WTC11 (cell line): ENCODE measurements at regions not wholly inside any gene's neighbourhood (a gene's known extent, or its start where the extent isn't known, plus 50 kb on each side); places are given as distances from the start of the nearest gene placed in this dataset.

Source experiments
- JUN ChIP-seq: sonication (generic); formaldehyde crosslinking; IDR thresholded peaks from 2 replicates; pipeline ENCODE4 v1.8.0; 2023; ENCODE audit warnings: mild to moderate bottlenecking, missing genetic modification reagents
- RELA ChIP-seq: sonication (generic); formaldehyde crosslinking; IDR thresholded peaks from 2 replicates; pipeline ENCODE4 v1.8.1; 2022; ENCODE audit warnings: missing genetic modification reagents, mild to moderate bottlenecking, borderline replicate concordance
- TF ChIP-seq, protein P1 (sequence below): sonication (generic); formaldehyde crosslinking; IDR thresholded peaks from 2 replicates; pipeline ENCODE4 v1.8.1; 2023; ENCODE audit warnings: mild to moderate bottlenecking, missing genetic modification reagents, borderline replicate concordance

DNA sequence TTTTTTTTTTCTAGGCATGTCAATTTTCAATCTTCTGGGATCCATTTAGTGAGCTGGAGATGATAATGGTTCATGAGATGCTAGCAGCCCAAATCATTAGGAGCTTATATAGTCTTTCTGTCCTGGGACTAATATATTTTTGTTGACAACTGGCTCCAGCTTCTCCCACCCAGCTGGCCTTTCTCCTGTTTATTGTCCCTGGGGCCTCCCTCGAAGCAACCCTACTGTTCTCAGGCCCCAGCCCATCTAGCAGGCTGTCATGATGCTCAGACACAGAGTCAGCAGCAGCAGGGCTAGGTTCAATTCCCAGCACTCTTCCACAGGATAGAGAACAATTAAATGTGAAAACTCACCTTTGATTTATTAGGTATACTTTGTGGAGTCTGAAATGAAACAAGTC is 127.6 kb upstream of the MID1 start:
- TF ChIP-seq JUN (CRISPR knock-in tag) (no peak), RELA (no peak)
- TF ChIP-seq, protein P1, sequence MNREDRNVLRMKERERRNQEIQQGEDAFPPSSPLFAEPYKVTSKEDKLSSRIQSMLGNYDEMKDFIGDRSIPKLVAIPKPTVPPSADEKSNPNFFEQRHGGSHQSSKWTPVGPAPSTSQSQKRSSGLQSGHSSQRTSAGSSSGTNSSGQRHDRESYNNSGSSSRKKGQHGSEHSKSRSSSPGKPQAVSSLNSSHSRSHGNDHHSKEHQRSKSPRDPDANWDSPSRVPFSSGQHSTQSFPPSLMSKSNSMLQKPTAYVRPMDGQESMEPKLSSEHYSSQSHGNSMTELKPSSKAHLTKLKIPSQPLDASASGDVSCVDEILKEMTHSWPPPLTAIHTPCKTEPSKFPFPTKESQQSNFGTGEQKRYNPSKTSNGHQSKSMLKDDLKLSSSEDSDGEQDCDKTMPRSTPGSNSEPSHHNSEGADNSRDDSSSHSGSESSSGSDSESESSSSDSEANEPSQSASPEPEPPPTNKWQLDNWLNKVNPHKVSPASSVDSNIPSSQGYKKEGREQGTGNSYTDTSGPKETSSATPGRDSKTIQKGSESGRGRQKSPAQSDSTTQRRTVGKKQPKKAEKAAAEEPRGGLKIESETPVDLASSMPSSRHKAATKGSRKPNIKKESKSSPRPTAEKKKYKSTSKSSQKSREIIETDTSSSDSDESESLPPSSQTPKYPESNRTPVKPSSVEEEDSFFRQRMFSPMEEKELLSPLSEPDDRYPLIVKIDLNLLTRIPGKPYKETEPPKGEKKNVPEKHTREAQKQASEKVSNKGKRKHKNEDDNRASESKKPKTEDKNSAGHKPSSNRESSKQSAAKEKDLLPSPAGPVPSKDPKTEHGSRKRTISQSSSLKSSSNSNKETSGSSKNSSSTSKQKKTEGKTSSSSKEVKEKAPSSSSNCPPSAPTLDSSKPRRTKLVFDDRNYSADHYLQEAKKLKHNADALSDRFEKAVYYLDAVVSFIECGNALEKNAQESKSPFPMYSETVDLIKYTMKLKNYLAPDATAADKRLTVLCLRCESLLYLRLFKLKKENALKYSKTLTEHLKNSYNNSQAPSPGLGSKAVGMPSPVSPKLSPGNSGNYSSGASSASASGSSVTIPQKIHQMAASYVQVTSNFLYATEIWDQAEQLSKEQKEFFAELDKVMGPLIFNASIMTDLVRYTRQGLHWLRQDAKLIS: no peak
